Kidney (tissue), 13 donors: ENCODE measurements at regions not wholly inside any gene's neighbourhood (a gene's known extent, or its start where the extent isn't known, plus 50 kb on each side); places are given as distances from the start of the nearest gene placed in this dataset.

ENCODE experiments used
- DNase-seq, 5 donors: peaks; one replicate each; pipeline ENCODE4 v3.0.0-alpha.2; 2013 to 2020
- FAIRE-seq: peaks from 2 replicates; lab custom pipeline; 2012; peaks lifted over from hg19 to GRCh38; lab: Jason Lieb, UNC
- H3K27ac ChIP-seq, 2 donors: one replicate each; pipeline ENCODE4 v1.7.0; 2013; ENCODE audit warnings: low read depth in 2 of 2, low read length in 2 of 2, inconsistent platforms in 1 of 2
- H3K27me3 ChIP-seq: one replicate; pipeline ENCODE4 v1.7.1; 2013; ENCODE audit warnings: low read length, inconsistent platforms; ENCODE audit not compliant: control insufficient read depth, insufficient read depth
- H3K36me3 ChIP-seq, 3 donors: one replicate each; pipeline versions ENCODE4 v1.7.0 to v1.7.1; 2013; ENCODE audit warnings: low read length in 3 of 3, control low read depth in 1 of 3, inconsistent platforms in 1 of 3; ENCODE audit not compliant: insufficient read depth in 3 of 3, control insufficient read depth in 2 of 3
- H3K4me1 ChIP-seq, 3 donors: one replicate each; pipeline versions ENCODE4 v1.7.0 to v1.7.1; 2013; ENCODE audit warnings: low read length in 3 of 3, inconsistent platforms in 1 of 3, low read depth in 1 of 3; ENCODE audit not compliant: control insufficient read depth in 2 of 3, insufficient read depth in 2 of 3
- H3K4me3 ChIP-seq, 3 donors: one replicate each; pipeline versions ENCODE4 v1.7.0 to v1.8.1; 2013; ENCODE audit warnings: low read length in 3 of 3, control low read depth in 1 of 3, inconsistent platforms in 1 of 3
- H3K9ac ChIP-seq, 3 donors: one replicate each; pipeline versions ENCODE4 v1.7.0 to v1.7.1; 2013; ENCODE audit warnings: low read length in 3 of 3, control low read depth in 1 of 3, inconsistent platforms in 1 of 3
- H3K9me3 ChIP-seq, 3 donors: one replicate each; pipeline versions ENCODE4 v1.7.0 to v1.7.1; 2013; ENCODE audit warnings: low read length in 3 of 3, control low read depth in 1 of 3, inconsistent platforms in 1 of 3; ENCODE audit not compliant: control insufficient read depth in 2 of 3, insufficient read depth in 1 of 3
- CTCF ChIP-seq: IDR thresholded peaks from 3 replicates; pipeline ENCODE4 v1.5.1; 2012; ENCODE audit warnings: mild to moderate bottlenecking, moderate library complexity, borderline replicate concordance; ENCODE audit not compliant: insufficient read depth; ENCODE audit errors: extremely low read depth
- intact Hi-C: fragments of 100-400 bp; cut with DNase I; formaldehyde crosslinking; loops from one replicate; pipeline ENCODE4 v1.11.1; 2022
- donor health status: control.
- donor health status: control.
- donor health status: control.
- donor health status: control.
- donor health status: control.
- donor health status: DM: yes; HTN: yes; CAD: no.
- donor health status: Normal renal cell carcinoma (clear cell type).

DNA sequence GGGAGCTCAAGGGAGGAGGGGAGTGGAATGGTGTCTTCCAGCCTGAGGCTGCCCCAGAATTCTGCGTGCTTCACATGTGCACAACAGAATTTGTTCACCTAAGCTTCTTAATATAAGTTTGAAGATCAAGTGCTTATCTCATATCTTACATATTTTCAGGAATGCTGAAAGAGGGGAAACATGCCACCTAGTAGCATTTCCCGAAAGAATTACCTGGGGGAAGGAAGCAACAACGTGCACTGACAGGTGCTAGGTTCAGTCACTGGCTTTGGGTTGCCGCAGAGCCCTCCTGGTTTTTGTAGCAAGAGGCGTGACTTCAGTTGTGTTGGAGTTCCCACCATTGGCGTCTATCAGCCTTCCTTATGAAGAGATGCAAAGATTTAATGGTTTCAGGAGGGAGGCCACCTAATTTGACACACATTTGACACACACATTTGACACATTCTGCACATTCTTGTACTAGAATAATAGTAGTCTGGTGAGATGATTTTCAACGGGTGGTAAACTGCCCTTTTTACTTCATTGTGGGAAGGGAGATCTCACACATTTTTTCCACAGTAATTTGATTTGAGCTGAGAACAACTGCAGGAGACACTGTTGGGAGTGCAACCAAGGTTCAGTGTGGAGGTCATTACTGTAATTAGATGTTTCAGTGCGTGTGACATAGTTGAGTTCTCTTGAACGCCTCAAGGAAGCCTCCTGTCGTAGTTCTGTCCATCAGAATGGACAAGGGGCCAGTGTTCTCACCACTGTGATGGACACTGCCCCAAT, 481.3 kb downstream of the CCDC171 start:
- no peak for FAIRE-seq
- DNase-seq = no peak

GRCh38 chr9:16039218-16039987, 486.6 kb downstream of the CCDC171 start:
- no peak for TF ChIP-seq CTCF
- FAIRE-seq = no peak
- H3K9ac ChIP-seq = no peak overlapping the region

More for the DNA sequence above, 481.3 kb downstream of the CCDC171 start:
- Histone ChIP-seq H3K9me3 (no peaks in the 10 kb centered on the region), H3K27ac (no peak overlapping the region), H3K4me3 (no peak overlapping the region), H3K27me3 (no peaks in the 10 kb centered on the region), H3K9ac (no peak overlapping the region), H3K36me3 (no peaks in the 10 kb centered on the region), H3K4me1 (peaks cover 0 to 2% (median under 1%) of the 10 kb centered on the region in 3 donors)
- intact Hi-C loops = no loop called here
- TF ChIP-seq CTCF = no peak

DNA sequence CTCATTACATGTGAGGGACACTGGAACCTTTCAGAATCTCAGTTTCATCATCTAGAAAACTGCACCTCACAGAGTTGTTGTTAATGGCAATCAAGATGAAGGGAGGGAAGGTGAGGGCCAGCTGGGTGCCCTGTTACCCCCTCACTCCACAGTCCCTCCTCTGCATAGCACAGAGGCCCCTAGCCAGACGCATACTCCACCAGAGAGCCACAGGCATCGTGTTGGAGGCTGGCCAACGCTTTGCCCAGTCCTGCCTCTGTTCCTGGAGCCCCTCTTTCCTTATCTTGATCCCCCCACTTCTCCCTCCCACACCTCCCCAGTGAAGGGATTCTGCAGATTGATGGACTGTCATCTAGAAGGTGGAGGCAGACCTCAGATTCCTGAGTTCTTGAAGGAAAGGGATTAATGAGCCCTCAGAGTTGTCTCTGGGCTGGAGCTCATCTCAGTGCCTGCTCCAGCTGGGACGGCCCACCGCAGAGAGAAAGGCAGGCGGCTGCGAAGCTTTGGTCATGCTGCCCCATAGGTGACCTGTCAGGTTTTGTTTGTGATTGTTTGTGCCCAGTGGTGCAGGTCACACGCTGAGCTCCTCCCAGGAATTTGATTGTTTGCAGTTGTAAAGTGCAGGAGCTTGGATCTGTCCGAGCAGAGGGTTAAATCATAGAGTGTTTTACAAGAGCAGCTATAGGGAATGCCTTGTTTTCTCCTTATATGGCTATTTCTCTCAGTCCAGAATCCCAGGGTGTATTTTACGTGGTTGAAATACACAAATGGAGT, 487.3 kb downstream of the CCDC171 start:
- Histone ChIP-seq H3K27me3 (no peaks in the 10 kb centered on the region), H3K4me3 (no peak overlapping the region), H3K4me1 (peaks cover 0 to 14% (median 2%) of the 10 kb centered on the region in 3 donors), H3K9me3 (no peaks in the 10 kb centered on the region), H3K36me3 (no peaks in the 10 kb centered on the region), H3K9ac (no peak overlapping the region), H3K27ac (no peak overlapping the region)
- TF ChIP-seq CTCF = no peak
- DNase-seq = peak in 3 of 5 donors; percentile 61 to 84 (median 74)
- intact Hi-C loops = no loop called here
- FAIRE-seq = no peak

More at GRCh38 chr9:16039218-16039987, 486.6 kb downstream of the CCDC171 start:
- peak in 2 of 5 donors; percentile 53 to 68 for DNase-seq
- Histone ChIP-seq H3K9me3 (no peaks in the 10 kb centered on the region), H3K27me3 (no peaks in the 10 kb centered on the region), H3K4me3 (peak overlapping the region in 1 of 3 donors; percentile 26), H3K36me3 (no peaks in the 10 kb centered on the region), H3K4me1 (peaks cover 0 to 14% (median 2%) of the 10 kb centered on the region in 3 donors), H3K27ac (no peak overlapping the region)
- intact Hi-C loops = no loop called here
